ENCODE measurements at regions not wholly inside any gene's neighbourhood (a gene's known extent, or its start where the extent isn't known, plus 50 kb on each side); places are given as distances from the start of the nearest gene placed in this dataset.

- no peak for DNase-seq
- Histone ChIP-seq H3K36me3 (ENCODE audit: insufficient read depth, low read length) (no peaks in the 10 kb centered on the region), H3K27me3 (ENCODE audit: low read length) (no peaks in the 10 kb centered on the region), H2AFZ (ENCODE audit: low read length) (no peak overlapping the region), H4K20me1 (ENCODE audit: insufficient read depth, low read depth, low read length) (no peaks in the 10 kb centered on the region), H3K27ac (ENCODE audit: low read length) (no peak overlapping the region), H3K4me1 (ENCODE audit: low read length) (peaks cover 3% of the 10 kb centered on the region; the same call in 1 of the 2 replicates), H3K79me2 (ENCODE audit: low read length) (no peaks in the 10 kb centered on the region), H3K4me2 (ENCODE audit: low read depth, low read length, poor library complexity, severe bottlenecking) (no peak overlapping the region), H3K4me3 (ENCODE audit: low read length) (no peak overlapping the region), H3K9me2 (replicated peaks; ENCODE audit: insufficient read depth, low read length) (no peaks in the 10 kb centered on the region), H3K9ac (ENCODE audit: low read length) (no peak overlapping the region), H3K9me3 (ENCODE audit: low read length) (no peaks in the 10 kb centered on the region)
Measured at GRCh38 chr10:62733654-62734293, 70.7 kb upstream of the ADO start.

- no peak for DNase-seq
- H3K4me2 ChIP-seq (ENCODE audit: low read depth, low read length, poor library complexity, severe bottlenecking), result no peak overlapping the region
- no peaks in the 10 kb centered on the region for H3K36me3 ChIP-seq (ENCODE audit: insufficient read depth, low read length)
- no peaks in the 10 kb centered on the region for H3K79me2 ChIP-seq (ENCODE audit: low read length)
- H2AFZ ChIP-seq (ENCODE audit: low read length), result no peak overlapping the region
- H4K20me1 ChIP-seq (ENCODE audit: insufficient read depth, low read depth, low read length), result no peaks in the 10 kb centered on the region
- H3K9me3 ChIP-seq (ENCODE audit: low read length), result no peaks in the 10 kb centered on the region
- no peak overlapping the region for H3K27ac ChIP-seq (ENCODE audit: low read length)
- H3K9me2 ChIP-seq (replicated peaks; ENCODE audit: insufficient read depth, low read length), result no peaks in the 10 kb centered on the region
- H3K4me1 ChIP-seq (ENCODE audit: low read length), result peaks cover 3% of the 10 kb centered on the region; the same call in 1 of the 2 replicates
- no peak overlapping the region for H3K4me3 ChIP-seq (ENCODE audit: low read length)
- no peak overlapping the region for H3K9ac ChIP-seq (ENCODE audit: low read length)
- no peaks in the 10 kb centered on the region for H3K27me3 ChIP-seq (ENCODE audit: low read length)
Measured at GRCh38 chr10:62734781-62735463, 69.6 kb upstream of the ADO start.

GRCh38 chr10:62735464-62736167, 68.9 kb upstream of the ADO start:
- DNase-seq, result peak; percentile 49
- H3K36me3 ChIP-seq (ENCODE audit: insufficient read depth, low read length), result no peaks in the 10 kb centered on the region
- no peak overlapping the region for H3K27ac ChIP-seq (ENCODE audit: low read length)
- no peak overlapping the region for H3K4me2 ChIP-seq (ENCODE audit: low read depth, low read length, poor library complexity, severe bottlenecking)
- H4K20me1 ChIP-seq (ENCODE audit: insufficient read depth, low read depth, low read length), result no peaks in the 10 kb centered on the region
- H3K79me2 ChIP-seq (ENCODE audit: low read length), result no peaks in the 10 kb centered on the region
- no peaks in the 10 kb centered on the region for H3K9me2 ChIP-seq (replicated peaks; ENCODE audit: insufficient read depth, low read length)
- H3K4me1 ChIP-seq (ENCODE audit: low read length), result peaks cover 3% of the 10 kb centered on the region; the same call in 1 of the 2 replicates
- no peak overlapping the region for H3K4me3 ChIP-seq (ENCODE audit: low read length)
- H2AFZ ChIP-seq (ENCODE audit: low read length), result no peak overlapping the region
- no peak overlapping the region for H3K9ac ChIP-seq (ENCODE audit: low read length)
- no peaks in the 10 kb centered on the region for H3K27me3 ChIP-seq (ENCODE audit: low read length)
- no peaks in the 10 kb centered on the region for H3K9me3 ChIP-seq (ENCODE audit: low read length)

- no peak overlapping the region for H3K9ac ChIP-seq (ENCODE audit: low read length)
- H3K79me2 ChIP-seq (ENCODE audit: low read length), result no peaks in the 10 kb centered on the region
- no peak overlapping the region for H3K4me2 ChIP-seq (ENCODE audit: low read depth, low read length, poor library complexity, severe bottlenecking)
- peaks cover 3% of the 10 kb centered on the region; the same call in 1 of the 2 replicates for H3K4me1 ChIP-seq (ENCODE audit: low read length)
- no peak overlapping the region for H3K4me3 ChIP-seq (ENCODE audit: low read length)
- no peaks in the 10 kb centered on the region for H3K36me3 ChIP-seq (ENCODE audit: insufficient read depth, low read length)
- H4K20me1 ChIP-seq (ENCODE audit: insufficient read depth, low read depth, low read length), result no peaks in the 10 kb centered on the region
- no peak for DNase-seq
- H3K27ac ChIP-seq (ENCODE audit: low read length), result no peak overlapping the region
- H3K9me3 ChIP-seq (ENCODE audit: low read length), result no peaks in the 10 kb centered on the region
- H3K27me3 ChIP-seq (ENCODE audit: low read length), result no peaks in the 10 kb centered on the region
- H2AFZ ChIP-seq (ENCODE audit: low read length), result no peak overlapping the region
- no peaks in the 10 kb centered on the region for H3K9me2 ChIP-seq (replicated peaks; ENCODE audit: insufficient read depth, low read length)
Measured at GRCh38 chr10:62736168-62736546, 68.4 kb upstream of the ADO start.

- peaks cover 3% of the 10 kb centered on the region; the same call in 1 of the 2 replicates for H3K4me1 ChIP-seq (ENCODE audit: low read length)
Measured at GRCh38 chr10:62738916-62739315, 65.6 kb upstream of the ADO start.

GRCh38 chr10:62740885-62741745, 63.4 kb upstream of the ADO start:
- Histone ChIP-seq H4K20me1 (ENCODE audit: insufficient read depth, low read depth, low read length) (no peaks in the 10 kb centered on the region), H2AFZ (ENCODE audit: low read length) (no peak overlapping the region), H3K79me2 (ENCODE audit: low read length) (no peaks in the 10 kb centered on the region), H3K4me2 (ENCODE audit: low read depth, low read length, poor library complexity, severe bottlenecking) (no peak overlapping the region), H3K36me3 (ENCODE audit: insufficient read depth, low read length) (no peaks in the 10 kb centered on the region), H3K4me1 (ENCODE audit: low read length) (no peaks in the 10 kb centered on the region), H3K27ac (ENCODE audit: low read length) (no peak overlapping the region), H3K9me2 (replicated peaks; ENCODE audit: insufficient read depth, low read length) (no peaks in the 10 kb centered on the region), H3K27me3 (ENCODE audit: low read length) (no peaks in the 10 kb centered on the region), H3K9me3 (ENCODE audit: low read length) (no peaks in the 10 kb centered on the region), H3K4me3 (ENCODE audit: low read length) (no peak overlapping the region), H3K9ac (ENCODE audit: low read length) (no peak overlapping the region)
- DNase-seq, result no peak

More at GRCh38 chr10:62738916-62739315, 65.6 kb upstream of the ADO start:
- no peak overlapping the region for H3K9ac ChIP-seq (ENCODE audit: low read length)
- H3K27ac ChIP-seq (ENCODE audit: low read length), result no peak overlapping the region
- H3K4me2 ChIP-seq (ENCODE audit: low read depth, low read length, poor library complexity, severe bottlenecking), result no peak overlapping the region
- H3K27me3 ChIP-seq (ENCODE audit: low read length), result no peaks in the 10 kb centered on the region
- H2AFZ ChIP-seq (ENCODE audit: low read length), result no peak overlapping the region
- no peaks in the 10 kb centered on the region for H3K79me2 ChIP-seq (ENCODE audit: low read length)
- no peak overlapping the region for H3K4me3 ChIP-seq (ENCODE audit: low read length)
- no peaks in the 10 kb centered on the region for H4K20me1 ChIP-seq (ENCODE audit: insufficient read depth, low read depth, low read length)
- no peaks in the 10 kb centered on the region for H3K36me3 ChIP-seq (ENCODE audit: insufficient read depth, low read length)
- H3K9me3 ChIP-seq (ENCODE audit: low read length), result no peaks in the 10 kb centered on the region
- no peak for DNase-seq
- H3K9me2 ChIP-seq (replicated peaks; ENCODE audit: insufficient read depth, low read length), result no peaks in the 10 kb centered on the region

- Histone ChIP-seq H3K4me2 (ENCODE audit: low read depth, low read length, poor library complexity, severe bottlenecking) (no peak overlapping the region), H3K9me3 (ENCODE audit: low read length) (no peaks in the 10 kb centered on the region), H3K4me1 (ENCODE audit: low read length) (no peaks in the 10 kb centered on the region), H3K79me2 (ENCODE audit: low read length) (no peaks in the 10 kb centered on the region), H4K20me1 (ENCODE audit: insufficient read depth, low read depth, low read length) (no peaks in the 10 kb centered on the region), H3K9me2 (replicated peaks; ENCODE audit: insufficient read depth, low read length) (no peaks in the 10 kb centered on the region), H2AFZ (ENCODE audit: low read length) (no peak overlapping the region), H3K27me3 (ENCODE audit: low read length) (no peaks in the 10 kb centered on the region), H3K9ac (ENCODE audit: low read length) (no peak overlapping the region), H3K27ac (ENCODE audit: low read length) (no peak overlapping the region), H3K36me3 (ENCODE audit: insufficient read depth, low read length) (no peaks in the 10 kb centered on the region), H3K4me3 (ENCODE audit: low read length) (no peak overlapping the region)
- DNase-seq, result no peak
Measured at GRCh38 chr10:62741996-62742395, 62.5 kb upstream of the ADO start.

Measured in Karpas-422 (cell line).